HEK293T (cell line): ENCODE measurements at regions not wholly inside any gene's neighbourhood (a gene's known extent, or its start where the extent isn't known, plus 50 kb on each side); places are given as distances from the start of the nearest gene placed in this dataset.

Experiments
- CTCF ChIA-PET: fragments of 350-600 bp; formaldehyde crosslinking; extraction: SDS; loops from one replicate; lab custom pipeline; 2021; ENCODE audit warnings: antibody characterized with exemption, inconsistent platforms; lab: Yijun Ruan, JAX
- POLR2A ChIA-PET: fragments of 350-600 bp; formaldehyde crosslinking; extraction: SDS; loops from one replicate; lab custom pipeline; 2020; ENCODE audit warnings: antibody characterized with exemption, inconsistent platforms; lab: Yijun Ruan, JAX
- DNase-seq: peaks from one replicate; pipeline ENCODE4 v3.0.0; 2012; ENCODE audit warnings: mixed read lengths; ENCODE audit errors: extremely low spot score
- ARNT ChIP-seq: fragments of 450-650 bp; IDR thresholded peaks from 2 replicates; pipeline ENCODE4 v1.6.1; 2017; ENCODE audit warnings: mild to moderate bottlenecking
- BHLHE40 ChIP-seq: fragments of 450-650 bp; IDR thresholded peaks from 2 replicates; pipeline ENCODE4 v1.6.1; 2016; ENCODE audit warnings: mild to moderate bottlenecking, moderate library complexity, borderline replicate concordance
- CTBP1 ChIP-seq: fragments of 450-650 bp; IDR thresholded peaks from 2 replicates; pipeline ENCODE4 v1.6.1; 2016; ENCODE audit warnings: borderline replicate concordance
- ELF4 ChIP-seq: fragments of 450-650 bp; IDR thresholded peaks from 2 replicates; pipeline ENCODE4 v1.6.1; 2017; ENCODE audit warnings: antibody characterized with exemption
- FOXA1 ChIP-seq: fragments of 450-650 bp; IDR thresholded peaks from 2 replicates; pipeline ENCODE4 v1.6.1; 2016; ENCODE audit warnings: mild to moderate bottlenecking
- FOXK2 ChIP-seq: fragments of 450-650 bp; IDR thresholded peaks from 2 replicates; pipeline ENCODE4 v1.6.1; 2016; ENCODE audit warnings: mild to moderate bottlenecking
- FOXM1 ChIP-seq: fragments of 450-650 bp; IDR thresholded peaks from 2 replicates; pipeline ENCODE4 v1.6.1; 2017; ENCODE audit warnings: mild to moderate bottlenecking, borderline replicate concordance
- HDGF ChIP-seq: fragments of 450-650 bp; IDR thresholded peaks from 2 replicates; pipeline ENCODE4 v1.6.1; 2017; ENCODE audit warnings: antibody characterized with exemption, borderline replicate concordance
- L3MBTL2 ChIP-seq: fragments of 450-650 bp; conservative IDR thresholded peaks from 2 replicates; pipeline ENCODE4 v1.6.1; 2016; ENCODE audit warnings: mild to moderate bottlenecking
- LEF1 ChIP-seq: fragments of 450-650 bp; IDR thresholded peaks from 2 replicates; pipeline ENCODE4 v1.6.1; 2017; ENCODE audit warnings: mild to moderate bottlenecking, borderline replicate concordance
- NFRKB ChIP-seq: fragments of 450-650 bp; IDR thresholded peaks from 2 replicates; pipeline ENCODE4 v1.6.1; 2016; ENCODE audit warnings: mild to moderate bottlenecking, moderate library complexity
- PKNOX1 ChIP-seq: fragments of 450-650 bp; IDR thresholded peaks from 2 replicates; pipeline ENCODE4 v1.6.1; 2016
- SP1 ChIP-seq: fragments of 450-650 bp; IDR thresholded peaks from 2 replicates; pipeline ENCODE4 v1.6.1; 2017
- SUZ12 ChIP-seq: fragments of 450-650 bp; IDR thresholded peaks from 2 replicates; pipeline ENCODE4 v1.6.1; 2016; ENCODE audit warnings: mild to moderate bottlenecking
- TARDBP ChIP-seq: fragments of 450-650 bp; IDR thresholded peaks from 2 replicates; pipeline ENCODE4 v1.6.1; 2016
- ZNF384 ChIP-seq: fragments of 450-650 bp; IDR thresholded peaks from 2 replicates; pipeline ENCODE4 v1.6.1; 2016

GRCh38 chr21:35342440-35342839 is 293.3 kb upstream of the RUNX1 start:
- TF ChIP-seq SP1 (no peak), SUZ12 (no peak), NFRKB (no peak), FOXK2 (no peak), ARNT (no peak)
- ChIA-PET POLR2A (no interaction called here), CTCF (no interaction called here)
- no peak for DNase-seq

- no peak for DNase-seq
- POLR2A ChIA-PET, result no interaction called here
- TF ChIP-seq SUZ12, result no peak
- CTCF ChIA-PET, result no interaction called here
Measured at GRCh38 chr21:35340273-35340672, 291.2 kb upstream of the RUNX1 start.

GRCh38 chr21:35338881-35339632 is 290.0 kb upstream of the RUNX1 start:
- CTCF ChIA-PET, result no interaction called here
- no peak for TF ChIP-seq FOXM1
- no peak for TF ChIP-seq L3MBTL2
- no peak for TF ChIP-seq ARNT
- no peak for DNase-seq
- POLR2A ChIA-PET, result no interaction called here

DNA sequence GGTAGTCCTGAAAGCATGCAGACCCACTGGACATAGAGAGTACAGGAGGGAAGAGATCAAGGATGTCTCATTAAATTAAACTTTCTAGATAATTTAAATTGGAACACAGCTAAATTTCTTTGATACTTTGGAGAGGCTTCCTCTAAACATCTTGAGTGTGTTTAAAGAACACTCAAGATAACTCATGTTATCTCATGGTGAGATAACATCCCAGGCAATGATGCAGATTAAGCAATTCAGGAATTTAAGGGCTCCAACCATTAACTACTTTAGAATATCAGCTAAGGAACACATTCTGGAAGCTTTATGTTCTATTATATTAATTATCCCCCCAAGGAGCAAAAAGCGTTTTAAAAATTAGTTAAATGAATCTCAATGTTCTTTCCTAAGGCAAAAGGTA is 289.2 kb upstream of the RUNX1 start:
- ChIA-PET CTCF (no interaction called here), POLR2A (no interaction called here)

GRCh38 chr21:35337573-35337972 is 288.5 kb upstream of the RUNX1 start:
- CTCF ChIA-PET, result no interaction called here
- POLR2A ChIA-PET, result no interaction called here
- DNase-seq, result no peak
- no peak for TF ChIP-seq PKNOX1
- no peak for TF ChIP-seq FOXM1
- TF ChIP-seq LEF1, result no peak
- no peak for TF ChIP-seq TARDBP
- TF ChIP-seq ELF4, result no peak
- TF ChIP-seq NFRKB, result no peak
- TF ChIP-seq HDGF, result no peak
- no peak for TF ChIP-seq SUZ12
- TF ChIP-seq ARNT, result no peak
- TF ChIP-seq CTBP1, result no peak
- TF ChIP-seq SP1, result no peak
- no peak for TF ChIP-seq ZNF384

More for the DNA sequence above, 289.2 kb upstream of the RUNX1 start:
- DNase-seq, result no peak
- TF ChIP-seq NFRKB (no peak), SUZ12 (no peak), ZNF384 (no peak), FOXM1 (no peak), CTBP1 (no peak), L3MBTL2 (no peak), TARDBP (no peak), HDGF (no peak), ELF4 (no peak), FOXA1 (no peak), ARNT (no peak), SP1 (no peak), PKNOX1 (no peak), BHLHE40 (no peak), FOXK2 (no peak), LEF1 (no peak)

- POLR2A ChIA-PET, result no interaction called here
- no peak for DNase-seq
- CTCF ChIA-PET, result interaction anchor here (0.6 kb wide), 1 partner anchor 42 kb away, joined by 3 read pairs; no protein-coding TSS in a partner anchor
- TF ChIP-seq NFRKB (no peak), ZNF384 (no peak), CTBP1 (no peak), HDGF (no peak), SUZ12 (no peak), TARDBP (no peak), L3MBTL2 (no peak), ARNT (no peak), SP1 (no peak), PKNOX1 (no peak), FOXK2 (no peak), FOXA1 (no peak), ELF4 (no peak), LEF1 (no peak)
Measured at GRCh38 chr21:35336534-35336933, 287.4 kb upstream of the RUNX1 start.

GRCh38 chr21:35335951-35336446 is 286.9 kb upstream of the RUNX1 start:
- no peak for TF ChIP-seq FOXK2
- no peak for TF ChIP-seq ARNT
- TF ChIP-seq BHLHE40, result no peak
- no peak for TF ChIP-seq FOXM1
- no peak for TF ChIP-seq L3MBTL2
- TF ChIP-seq TARDBP, result no peak
- TF ChIP-seq HDGF, result no peak
- no peak for TF ChIP-seq LEF1
- TF ChIP-seq ZNF384, result no peak
- DNase-seq, result no peak
- CTCF ChIA-PET, result interaction anchor here (0.6 kb wide), 2 partner anchors 42 to 353 kb away, joined by 3 read pairs; no protein-coding TSS in a partner anchor
- POLR2A ChIA-PET, result no interaction called here
